ENCODE measurements at regions not wholly inside any gene's neighbourhood (a gene's known extent, or its start where the extent isn't known, plus 50 kb on each side); places are given as distances from the start of the nearest gene placed in this dataset.

- CTCF ChIA-PET, result no interaction called here
- no TSS peak for BruUV-seq (replicated peaks)
- Mint-ChIP-seq H3K27ac (ENCODE audit: low read depth, unreplicated experiment) (no peak overlapping the region), H3K4me3 (ENCODE audit: unreplicated experiment) (no peak overlapping the region), H3K27me3 (ENCODE audit: insufficient read depth, unreplicated experiment) (no peaks in the 10 kb centered on the region), H3K9me3 (ENCODE audit: unreplicated experiment) (peaks cover 45% of the 10 kb centered on the region), H3K4me1 (ENCODE audit: insufficient read depth, unreplicated experiment) (no peaks in the 10 kb centered on the region), H3K36me3 (ENCODE audit: insufficient read depth, unreplicated experiment) (no peaks in the 10 kb centered on the region)
- POLR2A ChIA-PET, result no interaction called here
- no peak for DNase-seq (ENCODE audit: unreplicated experiment)
- intact Hi-C loops (cut with micrococcal nuclease), result no loop called here
- no peak for TF ChIP-seq CTCF (IDR thresholded peaks at IDR 0.05; ENCODE audit: unreplicated experiment)
Observed at GRCh38 chr19:28475525-28475924, 737.4 kb downstream of the UQCRFS1 start.

- Mint-ChIP-seq H3K9me3 (ENCODE audit: unreplicated experiment) (peaks cover 47% of the 10 kb centered on the region), H3K36me3 (ENCODE audit: insufficient read depth, unreplicated experiment) (no peaks in the 10 kb centered on the region), H3K27ac (ENCODE audit: low read depth, unreplicated experiment) (no peak overlapping the region), H3K4me1 (ENCODE audit: insufficient read depth, unreplicated experiment) (no peaks in the 10 kb centered on the region), H3K27me3 (ENCODE audit: insufficient read depth, unreplicated experiment) (no peaks in the 10 kb centered on the region), H3K4me3 (ENCODE audit: unreplicated experiment) (no peak overlapping the region)
- BruUV-seq (replicated peaks), result no TSS peak
- ChIA-PET POLR2A (no interaction called here), CTCF (no interaction called here)
- no peak for TF ChIP-seq CTCF (IDR thresholded peaks at IDR 0.05; ENCODE audit: unreplicated experiment)
- no peak for DNase-seq (ENCODE audit: unreplicated experiment)
- intact Hi-C loops (cut with micrococcal nuclease), result no loop called here
Observed at GRCh38 chr19:28472843-28473242, 740.1 kb downstream of the UQCRFS1 start.

- ChIA-PET POLR2A (no interaction called here), CTCF (no interaction called here)
- Mint-ChIP-seq H3K9me3 (ENCODE audit: unreplicated experiment) (peaks cover 48% of the 10 kb centered on the region), H3K4me1 (ENCODE audit: insufficient read depth, unreplicated experiment) (no peaks in the 10 kb centered on the region), H3K4me3 (ENCODE audit: unreplicated experiment) (no peak overlapping the region), H3K36me3 (ENCODE audit: insufficient read depth, unreplicated experiment) (no peaks in the 10 kb centered on the region), H3K27me3 (ENCODE audit: insufficient read depth, unreplicated experiment) (no peaks in the 10 kb centered on the region), H3K27ac (ENCODE audit: low read depth, unreplicated experiment) (no peak overlapping the region)
- intact Hi-C loops (cut with micrococcal nuclease), result no loop called here
- no peak for DNase-seq (ENCODE audit: unreplicated experiment)
- no peak for TF ChIP-seq CTCF (IDR thresholded peaks at IDR 0.05; ENCODE audit: unreplicated experiment)
- BruUV-seq (replicated peaks), result no TSS peak
Observed at GRCh38 chr19:28471731-28472510, 741.0 kb downstream of the UQCRFS1 start.

GRCh38 chr19:28469544-28469943 lies 743.4 kb downstream of the UQCRFS1 start:
- DNase-seq (ENCODE audit: unreplicated experiment), result no peak
- no peaks in the 10 kb centered on the region for H3K4me1 Mint-ChIP-seq (ENCODE audit: insufficient read depth, unreplicated experiment)
- BruUV-seq (replicated peaks), result no TSS peak
- ChIA-PET CTCF (interaction anchor here (0.6 kb wide), 1 partner anchor 952 kb away, joined by 3 read pairs; no protein-coding TSS in a partner anchor), POLR2A (no interaction called here)
- TF ChIP-seq CTCF (IDR thresholded peaks at IDR 0.05; ENCODE audit: unreplicated experiment), result no peak
- H3K4me3 Mint-ChIP-seq (ENCODE audit: unreplicated experiment), result no peak overlapping the region
- intact Hi-C loops (cut with micrococcal nuclease), result loop anchor here (5.0 kb wide), 1 partner anchor 163 kb away; no protein-coding TSS in a partner anchor
- no peaks in the 10 kb centered on the region for H3K27me3 Mint-ChIP-seq (ENCODE audit: insufficient read depth, unreplicated experiment)
- H3K27ac Mint-ChIP-seq (ENCODE audit: low read depth, unreplicated experiment), result no peak overlapping the region
- no peaks in the 10 kb centered on the region for H3K36me3 Mint-ChIP-seq (ENCODE audit: insufficient read depth, unreplicated experiment)
- peaks cover 39% of the 10 kb centered on the region for H3K9me3 Mint-ChIP-seq (ENCODE audit: unreplicated experiment)
